NCI-H1930 (cell line): ENCODE measurements at regions not wholly inside any gene's neighbourhood (a gene's known extent, or its start where the extent isn't known, plus 50 kb on each side); places are given as distances from the start of the nearest gene placed in this dataset.
"Not testable (repeated sequence)": the region's sequence is repeated elsewhere in the genome, so short reads cannot be mapped to it uniquely, and the experiment has no call there.

Source experiments
- DNase-seq, 2 experiments: peaks; one replicate each; lab custom pipeline; 2025; lab: John Stamatoyannopoulos, UW

GRCh38 chr2:192645811-192646598, 451.3 kb upstream of the TMEFF2 start:
- DNase-seq, result no peak

GRCh38 chr2:192634557-192634956, 439.8 kb upstream of the TMEFF2 start:
- DNase-seq, result no peak

GRCh38 chr2:192628017-192628416, 433.3 kb upstream of the TMEFF2 start:
- no peak for DNase-seq

GRCh38 chr2:192615105-192615504, 420.4 kb upstream of the TMEFF2 start:
- no peak for DNase-seq

GRCh38 chr2:192604295-192604694, 409.6 kb upstream of the TMEFF2 start:
- DNase-seq, result no peak

- not testable (repeated sequence) for DNase-seq
These were observed 403.9 kb upstream of the TMEFF2 start for GRCh38 chr2:192598649-192599048.

- no peak for DNase-seq
These were observed 398.8 kb upstream of the TMEFF2 start for GRCh38 chr2:192593561-192593960.

GRCh38 chr2:192591617-192592016, 396.9 kb upstream of the TMEFF2 start:
- no peak for DNase-seq

GRCh38 chr2:192585418-192585817, 390.7 kb upstream of the TMEFF2 start:
- DNase-seq, result no peak

- DNase-seq, result no peak
These were observed 390.2 kb upstream of the TMEFF2 start for GRCh38 chr2:192584976-192585375.

GRCh38 chr2:192579965-192580700, 385.4 kb upstream of the TMEFF2 start:
- no peak for DNase-seq

GRCh38 chr2:192578780-192579179, 384.0 kb upstream of the TMEFF2 start:
- DNase-seq, result no peak

GRCh38 chr2:192577706-192578105, 383.0 kb upstream of the TMEFF2 start:
- no peak for DNase-seq

GRCh38 chr2:192574552-192574951, 379.8 kb upstream of the TMEFF2 start:
- no peak for DNase-seq

- DNase-seq, result no peak
These were observed 376.9 kb upstream of the TMEFF2 start for GRCh38 chr2:192571636-192572035.

- DNase-seq, result no peak
These were observed 376.1 kb upstream of the TMEFF2 start for GRCh38 chr2:192570788-192571187.

- DNase-seq, result no peak
These were observed 372.1 kb upstream of the TMEFF2 start for GRCh38 chr2:192566863-192567262.

GRCh38 chr2:192560326-192560725, 365.6 kb upstream of the TMEFF2 start:
- DNase-seq, result no peak

- DNase-seq, result no peak
These were observed 364.9 kb upstream of the TMEFF2 start for GRCh38 chr2:192559587-192559986.

- DNase-seq, result no peak
These were observed 363.9 kb upstream of the TMEFF2 start for GRCh38 chr2:192558637-192559036.

GRCh38 chr2:192555740-192556139, 361.0 kb upstream of the TMEFF2 start:
- DNase-seq, result no peak

GRCh38 chr2:192551760-192552159, 357.0 kb upstream of the TMEFF2 start:
- DNase-seq, result no peak

GRCh38 chr2:192546565-192546964, 351.8 kb upstream of the TMEFF2 start:
- no peak for DNase-seq
